KMS-11 (cell line): ENCODE measurements at regions not wholly inside any gene's neighbourhood (a gene's known extent, or its start where the extent isn't known, plus 50 kb on each side); places are given as distances from the start of the nearest gene placed in this dataset.

ENCODE experiments used
- H2AFZ ChIP-seq: fragments of 200-600 bp; sonication (generic); 2 replicates; pipeline ENCODE4 v1.6.1; 2016; ENCODE audit warnings: antibody characterized with exemption, mixed run types, low read depth
- H3K27ac ChIP-seq: fragments of 200-600 bp; sonication (generic); 2 replicates; pipeline ENCODE4 v1.6.1; 2016; ENCODE audit warnings: mild to moderate bottlenecking, mixed run types
- H3K27me3 ChIP-seq: fragments of 200-600 bp; sonication (generic); 2 replicates; pipeline ENCODE4 v1.6.1; 2017; ENCODE audit warnings: mild to moderate bottlenecking, low read depth, mixed run types, moderate library complexity; ENCODE audit not compliant: insufficient read depth
- H3K36me3 ChIP-seq: fragments of 200-600 bp; sonication (generic); 2 replicates; pipeline ENCODE4 v1.6.1; 2017; ENCODE audit warnings: mild to moderate bottlenecking, mixed run types; ENCODE audit not compliant: insufficient read depth
- H3K4me1 ChIP-seq: fragments of 200-600 bp; sonication (generic); 2 replicates; pipeline ENCODE4 v1.6.1; 2016; ENCODE audit warnings: mild to moderate bottlenecking, low read depth, mixed run types; ENCODE audit not compliant: poor library complexity, severe bottlenecking
- H3K4me2 ChIP-seq: fragments of 200-600 bp; sonication (generic); 2 replicates; pipeline ENCODE4 v1.7.0; 2016; ENCODE audit warnings: mild to moderate bottlenecking, mixed run types
- H3K4me3 ChIP-seq: fragments of 200-600 bp; sonication (generic); IDR thresholded peaks from 2 replicates; pipeline ENCODE4 v1.6.1; 2017; ENCODE audit warnings: low read depth, low read length, mixed read lengths; ENCODE audit not compliant: insufficient read depth
- H3K79me2 ChIP-seq: fragments of 200-600 bp; sonication (generic); 2 replicates; pipeline ENCODE4 v1.6.1; 2016; ENCODE audit warnings: low read depth, mixed run types; ENCODE audit not compliant: insufficient read depth
- H3K9ac ChIP-seq: fragments of 200-600 bp; sonication (generic); 2 replicates; pipeline ENCODE4 v1.6.1; 2016; ENCODE audit warnings: mild to moderate bottlenecking, mixed run types
- H4K20me1 ChIP-seq: fragments of 200-600 bp; sonication (generic); 2 replicates; pipeline ENCODE4 v1.6.1; 2016; ENCODE audit warnings: mild to moderate bottlenecking, mixed run types; ENCODE audit not compliant: insufficient read depth
- CTCF ChIP-seq: fragments of 200-600 bp; sonication (generic); conservative IDR thresholded peaks from 2 replicates; pipeline ENCODE4 v1.6.1; 2017; ENCODE audit warnings: low read depth, mild to moderate bottlenecking, antibody characterized with exemption, low read length, moderate library complexity, mixed read lengths

- no peak overlapping the region for H3K9ac ChIP-seq
- no peaks in the 10 kb centered on the region for H3K27me3 ChIP-seq
- H3K27ac ChIP-seq: no peak overlapping the region
- H3K79me2 ChIP-seq: no peaks in the 10 kb centered on the region
- no peak overlapping the region for H2AFZ ChIP-seq
- no peak overlapping the region for H3K4me2 ChIP-seq
- no peaks in the 10 kb centered on the region for H3K36me3 ChIP-seq
- H3K4me1 ChIP-seq: no peaks in the 10 kb centered on the region
- no peak for TF ChIP-seq CTCF
- H3K4me3 ChIP-seq: no peak overlapping the region
- no peaks in the 10 kb centered on the region for H4K20me1 ChIP-seq
These were observed 225.1 kb upstream of the CHRNA7 start for GRCh38 chr15:31805090-31805662.

GRCh38 chr15:31806106-31806505 is 224.2 kb upstream of the CHRNA7 start:
- Histone ChIP-seq H3K27ac (no peak overlapping the region), H3K27me3 (no peaks in the 10 kb centered on the region), H3K79me2 (no peaks in the 10 kb centered on the region), H3K9ac (no peak overlapping the region), H3K4me1 (no peaks in the 10 kb centered on the region), H3K36me3 (no peaks in the 10 kb centered on the region), H4K20me1 (no peaks in the 10 kb centered on the region), H2AFZ (no peak overlapping the region), H3K4me2 (no peak overlapping the region), H3K4me3 (no peak overlapping the region)
- no peak for TF ChIP-seq CTCF

GRCh38 chr15:31811641-31812040 is 218.7 kb upstream of the CHRNA7 start:
- no peaks in the 10 kb centered on the region for H3K27me3 ChIP-seq
- no peaks in the 10 kb centered on the region for H3K36me3 ChIP-seq
- no peak overlapping the region for H3K27ac ChIP-seq
- no peak for TF ChIP-seq CTCF
- H3K4me2 ChIP-seq: no peak overlapping the region
- no peaks in the 10 kb centered on the region for H3K79me2 ChIP-seq
- no peak overlapping the region for H3K4me3 ChIP-seq
- no peak overlapping the region for H2AFZ ChIP-seq
- H4K20me1 ChIP-seq: no peaks in the 10 kb centered on the region
- no peak overlapping the region for H3K9ac ChIP-seq
- H3K4me1 ChIP-seq: no peaks in the 10 kb centered on the region

GRCh38 chr15:31814082-31814481 is 216.2 kb upstream of the CHRNA7 start:
- Histone ChIP-seq H2AFZ (no peak overlapping the region), H3K4me3 (no peak overlapping the region), H3K27me3 (no peaks in the 10 kb centered on the region), H3K9ac (no peak overlapping the region), H3K27ac (no peak overlapping the region), H3K79me2 (no peaks in the 10 kb centered on the region), H4K20me1 (no peaks in the 10 kb centered on the region), H3K4me2 (no peak overlapping the region), H3K4me1 (no peaks in the 10 kb centered on the region), H3K36me3 (no peaks in the 10 kb centered on the region)
- TF ChIP-seq CTCF: no peak
